ENCODE measurements at regions not wholly inside any gene's neighbourhood (a gene's known extent, or its start where the extent isn't known, plus 50 kb on each side); places are given as distances from the start of the nearest gene placed in this dataset.

DNA sequence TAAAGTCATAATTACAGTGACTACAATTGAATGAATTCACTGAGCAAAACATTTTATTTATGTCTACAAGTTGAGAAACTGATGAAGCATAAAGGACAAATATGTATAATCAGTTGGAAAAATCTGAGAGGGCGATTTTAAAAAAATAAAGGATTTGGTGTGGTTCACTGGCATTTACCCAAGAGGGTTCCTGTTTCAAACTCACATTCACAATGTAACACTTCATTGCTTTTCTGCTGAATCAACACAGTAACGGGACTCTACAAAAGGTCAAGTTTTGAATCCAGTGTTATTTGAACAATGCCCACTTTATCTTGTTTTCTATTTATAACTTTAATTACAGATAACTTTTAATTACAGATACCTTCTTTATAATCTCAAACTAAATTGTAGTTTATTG lies 138.6 kb downstream of the NUDT12 start:
- TF ChIP-seq EP300 (IDR thresholded peaks at IDR 0.05), result no peak
- TF ChIP-seq, protein P1, sequence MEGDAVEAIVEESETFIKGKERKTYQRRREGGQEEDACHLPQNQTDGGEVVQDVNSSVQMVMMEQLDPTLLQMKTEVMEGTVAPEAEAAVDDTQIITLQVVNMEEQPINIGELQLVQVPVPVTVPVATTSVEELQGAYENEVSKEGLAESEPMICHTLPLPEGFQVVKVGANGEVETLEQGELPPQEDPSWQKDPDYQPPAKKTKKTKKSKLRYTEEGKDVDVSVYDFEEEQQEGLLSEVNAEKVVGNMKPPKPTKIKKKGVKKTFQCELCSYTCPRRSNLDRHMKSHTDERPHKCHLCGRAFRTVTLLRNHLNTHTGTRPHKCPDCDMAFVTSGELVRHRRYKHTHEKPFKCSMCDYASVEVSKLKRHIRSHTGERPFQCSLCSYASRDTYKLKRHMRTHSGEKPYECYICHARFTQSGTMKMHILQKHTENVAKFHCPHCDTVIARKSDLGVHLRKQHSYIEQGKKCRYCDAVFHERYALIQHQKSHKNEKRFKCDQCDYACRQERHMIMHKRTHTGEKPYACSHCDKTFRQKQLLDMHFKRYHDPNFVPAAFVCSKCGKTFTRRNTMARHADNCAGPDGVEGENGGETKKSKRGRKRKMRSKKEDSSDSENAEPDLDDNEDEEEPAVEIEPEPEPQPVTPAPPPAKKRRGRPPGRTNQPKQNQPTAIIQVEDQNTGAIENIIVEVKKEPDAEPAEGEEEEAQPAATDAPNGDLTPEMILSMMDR (IDR thresholded peaks at IDR 0.05), result no peak
